ENCODE measurements at regions not wholly inside any gene's neighbourhood (a gene's known extent, or its start where the extent isn't known, plus 50 kb on each side); places are given as distances from the start of the nearest gene placed in this dataset.

- no peak for TF ChIP-seq CTCF (IDR thresholded peaks at IDR 0.05)
- no peak for TF ChIP-seq POLR2A (IDR thresholded peaks at IDR 0.05)
- TF ChIP-seq EP300 (IDR thresholded peaks at IDR 0.05), result no peak
- TF ChIP-seq POLR2AphosphoS5 (IDR thresholded peaks at IDR 0.05), result no peak
These were observed 384.4 kb upstream of the JARID2 start for GRCh38 chr6:14861491-14861943.

Measured in sigmoid colon (tissue), 4 donors.